SK-N-SH (cell line): ENCODE measurements at regions not wholly inside any gene's neighbourhood (a gene's known extent, or its start where the extent isn't known, plus 50 kb on each side); places are given as distances from the start of the nearest gene placed in this dataset.
A peak's percentile ranks its signal among the peaks of the same experiment; 100 is the strongest.

ENCODE experiments used
- CTCF ChIA-PET: fragments of 300-600, 350-600 bp; formaldehyde crosslinking; extraction: SDS; loops from one replicate; lab custom pipeline; 2021; lab: Yijun Ruan, JAX
- POLR2A ChIA-PET: fragments of 350-600 bp; sonication (Branson Sonifier 250); formaldehyde crosslinking; extraction: SDS; loops from one replicate; lab custom pipeline; 2020; ENCODE audit warnings: antibody characterized with exemption, inconsistent platforms; lab: Yijun Ruan, JAX
- DNase-seq: peaks from one replicate; pipeline ENCODE4 v3.0.0; 2012
- H2AFZ ChIP-seq: fragments of 200-600 bp; sonication (generic); 2 replicates; pipeline ENCODE4 v1.8.1; 2016; ENCODE audit warnings: antibody characterized with exemption, mild to moderate bottlenecking, low read depth
- H3F3A ChIP-seq: fragments of 200-600 bp; sonication (generic); replicated peaks from 2 replicates; pipeline ENCODE3; 2016; ENCODE audit warnings: antibody characterized with exemption, mild to moderate bottlenecking; ENCODE audit not compliant: insufficient read depth
- H3K27ac ChIP-seq, 2 experiments: fragments of 200-500 bp in 1 of 2; fragments of 200-600 bp in 1 of 2; sonication (Bioruptor generic) in 1 of 2; sonication (generic), shearing (Covaris generic) in 1 of 2; 2 replicates each; pipeline versions ENCODE4 v1.5.1 to v1.6.1; 2014 to 2016; ENCODE audit warnings: low read depth in 2 of 2, inconsistent platforms in 1 of 2, low read length in 1 of 2, mild to moderate bottlenecking in 1 of 2, mixed read lengths in 1 of 2
- H3K27me3 ChIP-seq: fragments of 200-600 bp; sonication (generic), shearing (Covaris generic); 2 replicates; pipeline ENCODE4 v1.6.1; 2016; ENCODE audit warnings: mixed run types; ENCODE audit not compliant: insufficient read depth
- H3K36me3 ChIP-seq, 2 experiments: fragments of 200-500 bp in 1 of 2; fragments of 200-600 bp in 1 of 2; sonication (Bioruptor generic) in 1 of 2; sonication (generic) in 1 of 2; replicated peaks in 1 of 2; 2 replicates each; pipeline versions ENCODE3 to v1.5.1; 2014 to 2016; ENCODE audit warnings: low read length in 1 of 2, mild to moderate bottlenecking in 1 of 2; ENCODE audit not compliant: insufficient read depth in 2 of 2, control insufficient read depth in 1 of 2
- H3K4me1 ChIP-seq, 2 experiments: fragments of 200-500 bp in 1 of 2; fragments of 200-600 bp in 1 of 2; sonication (Bioruptor generic) in 1 of 2; sonication (generic), shearing (Covaris generic) in 1 of 2; 2 replicates each; pipeline versions ENCODE4 v1.5.1 to v1.6.1; 2014 to 2016; ENCODE audit warnings: low read depth in 1 of 2, low read length in 1 of 2, mixed run types in 1 of 2; ENCODE audit not compliant: insufficient read depth in 2 of 2, control insufficient read depth in 1 of 2
- H3K4me2 ChIP-seq: fragments of 200-600 bp; sonication (generic), shearing (Covaris generic); 2 replicates; pipeline ENCODE4 v1.6.1; 2017; ENCODE audit warnings: mixed run types
- H3K4me3 ChIP-seq, 2 experiments: fragments of 200-500 bp in 1 of 2; fragments of 200-600 bp in 1 of 2; sonication (Bioruptor generic) in 1 of 2; sonication (generic), shearing (Covaris generic) in 1 of 2; 2 replicates each; pipeline versions ENCODE4 v1.5.1 to v1.8.1; 2014 to 2016; ENCODE audit warnings: low read depth in 2 of 2, inconsistent platforms in 1 of 2, low read length in 1 of 2, mild to moderate bottlenecking in 1 of 2, mixed read lengths in 1 of 2, moderate library complexity in 1 of 2
- H3K79me2 ChIP-seq: fragments of 200-600 bp; sonication (generic); 2 replicates; pipeline ENCODE4 v1.8.1; 2017; ENCODE audit warnings: mild to moderate bottlenecking; ENCODE audit not compliant: insufficient read depth
- H3K9ac ChIP-seq: fragments of 200-600 bp; sonication (generic); 2 replicates; pipeline ENCODE4 v1.6.1; 2017; ENCODE audit warnings: mixed run types
- H3K9me2 ChIP-seq: fragments of 200-600 bp; sonication (generic); 2 replicates; pipeline ENCODE4 v1.6.1; 2017; ENCODE audit warnings: mixed run types
- H3K9me3 ChIP-seq: fragments of 200-600 bp; sonication (generic); 2 replicates; pipeline ENCODE4 v1.6.1; 2017; ENCODE audit warnings: mixed run types, mild to moderate bottlenecking, moderate library complexity
- H4K20me1 ChIP-seq: fragments of 200-600 bp; sonication (generic); 2 replicates; pipeline ENCODE4 v1.6.1; 2017; ENCODE audit warnings: mild to moderate bottlenecking, mixed run types; ENCODE audit not compliant: insufficient read depth
- CTCF ChIP-seq: fragments of 200-600 bp; sonication (generic); IDR thresholded peaks from 2 replicates; pipeline ENCODE4 v1.6.1; 2017; ENCODE audit warnings: antibody characterized with exemption, mild to moderate bottlenecking, moderate library complexity
- EP300 ChIP-seq, 2 experiments: IDR thresholded peaks; 2 replicates each; pipeline versions ENCODE4 v1.4.0 to v1.6.1; 2012; ENCODE audit warnings: borderline replicate concordance in 1 of 2, low read depth in 1 of 2, low read length in 1 of 2
- EZH2phosphoT487 ChIP-seq: fragments of 200-600 bp; sonication (generic); IDR thresholded peaks from 2 replicates; pipeline ENCODE4 v1.6.1; 2017; ENCODE audit warnings: low read depth, mixed run types, mild to moderate bottlenecking, antibody characterized with exemption, moderate library complexity, borderline replicate concordance
- FOSL2 ChIP-seq: IDR thresholded peaks from 2 replicates; pipeline ENCODE4 v1.4.0; 2012; ENCODE audit warnings: low read depth, mild to moderate bottlenecking, moderate library complexity, borderline replicate concordance
- FOXM1 ChIP-seq: IDR thresholded peaks from 2 replicates; pipeline ENCODE4 v1.4.0; 2012; ENCODE audit warnings: low read depth, mild to moderate bottlenecking
- JUND ChIP-seq: IDR thresholded peaks from 2 replicates; pipeline ENCODE4 v1.4.0; 2012
- MEF2A ChIP-seq: IDR thresholded peaks from 2 replicates; pipeline ENCODE4 v1.4.0; 2012; ENCODE audit warnings: low read depth, borderline replicate concordance
- NFIC ChIP-seq: IDR thresholded peaks from 2 replicates; pipeline ENCODE4 v1.4.0; 2012; ENCODE audit warnings: borderline replicate concordance
- NRF1 ChIP-seq: IDR thresholded peaks from 2 replicates; pipeline ENCODE4 v1.6.1; 2012; ENCODE audit warnings: low read depth, mild to moderate bottlenecking, low read length
- POLR2AphosphoS5 ChIP-seq: IDR thresholded peaks from 2 replicates; pipeline ENCODE4 v1.6.1; 2012; ENCODE audit warnings: low read depth, low read length
- RAD21 ChIP-seq: IDR thresholded peaks from 2 replicates; pipeline ENCODE4 v1.6.1; 2012; ENCODE audit warnings: mild to moderate bottlenecking, low read length
- RXRA ChIP-seq: IDR thresholded peaks from 2 replicates; pipeline ENCODE4 v1.4.0; 2012; ENCODE audit warnings: low read depth, mild to moderate bottlenecking, borderline replicate concordance
- SMC3 ChIP-seq: IDR thresholded peaks from 2 replicates; pipeline ENCODE4 v1.6.1; 2012; ENCODE audit warnings: low read depth, low read length, improper control_type of control experiment
- TAF1 ChIP-seq: IDR thresholded peaks from 2 replicates; pipeline ENCODE4 v1.6.1; 2012; ENCODE audit warnings: low read depth, mild to moderate bottlenecking, low read length, moderate library complexity, borderline replicate concordance
- TCF12 ChIP-seq: IDR thresholded peaks from 2 replicates; pipeline ENCODE4 v1.4.0; 2012
- TEAD4 ChIP-seq: IDR thresholded peaks from 2 replicates; pipeline ENCODE4 v1.4.0; 2012; ENCODE audit warnings: mild to moderate bottlenecking, borderline replicate concordance; ENCODE audit not compliant: insufficient read depth
- USF1 ChIP-seq: IDR thresholded peaks from 2 replicates; pipeline ENCODE4 v1.4.0; 2012; ENCODE audit warnings: low read depth, borderline replicate concordance
- WGBS: methylation state at CpG from one replicate; pipeline ENCODE4 v1.1.6; 2017; ENCODE audit warnings: low lambda C conversion rate; 5-methylcytosine and 5-hydroxymethylcytosine counted together

GRCh38 chr5:173778152-173778782 is 109.9 kb upstream of the CPEB4 start (continued):
- TF ChIP-seq MEF2A (no peak), NFIC (no peak)

DNA sequence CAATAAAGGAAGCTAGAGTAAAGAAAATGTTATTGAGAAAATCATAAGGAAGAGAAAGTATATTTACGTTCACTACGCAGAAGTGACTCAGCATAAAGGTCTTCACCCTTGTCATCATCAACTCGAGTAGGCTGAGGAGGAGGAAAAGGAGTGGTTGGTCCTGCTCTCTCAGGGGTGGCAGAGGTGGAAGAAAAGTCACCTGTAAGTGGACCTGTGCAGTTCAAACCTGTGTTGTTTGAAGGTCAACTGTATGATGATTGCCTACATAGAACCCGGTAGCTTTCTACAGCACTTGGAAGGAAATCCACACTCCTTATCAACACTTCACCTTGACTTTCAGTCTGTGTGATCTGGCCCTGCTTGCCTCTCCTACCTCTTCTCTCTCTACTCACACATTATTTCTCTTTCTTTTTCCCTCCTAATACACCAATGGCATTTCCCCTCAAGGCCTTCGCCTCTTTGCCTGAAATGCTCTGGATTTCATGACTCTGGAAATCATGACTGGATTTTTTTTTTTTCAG is 109.3 kb upstream of the CPEB4 start:
- Histone ChIP-seq H3K4me1 (peaks cover 6 to 40% of the 10 kb centered on the region in 2 experiments; a peak in 3 of 4 replicates), H2AFZ (no peak overlapping the region), H3K36me3 (no peaks in the 10 kb centered on the region), H4K20me1 (no peaks in the 10 kb centered on the region), H3F3A (no peaks in the 10 kb centered on the region), H3K79me2 (no peaks in the 10 kb centered on the region), H3K9me3 (no peaks in the 10 kb centered on the region), H3K9me2 (no peaks in the 10 kb centered on the region), H3K9ac (no peak overlapping the region), H3K4me3 (no peak overlapping the region), H3K27ac (no peak overlapping the region; a peak in 1 of 4 replicates), H3K27me3 (no peaks in the 10 kb centered on the region), H3K4me2 (no peak overlapping the region)
- POLR2A ChIA-PET, result interaction anchor here (0.6 to 1.7 kb wide), 2 partner anchors 25 to 50 kb away, joined by 3 read pairs; no protein-coding TSS in a partner anchor
- no peak for DNase-seq
- CTCF ChIA-PET, result no interaction called here
- TF ChIP-seq CTCF (no peak), TCF12 (no peak), MEF2A (no peak)
- WGBS, result 83% methylated on average over 5 of the region's 5 CpGs

- no peaks in the 10 kb centered on the region for H3K36me3 ChIP-seq
- no peaks in the 10 kb centered on the region for H3K9me3 ChIP-seq
- 92% methylated on average over 9 of the region's 9 CpGs for WGBS
- H3K27ac ChIP-seq, result peak overlapping the region in 1 of 2 experiments; percentile 85; a peak in 2 of 4 replicates
- peaks cover 6 to 29% of the 10 kb centered on the region in 2 experiments; a peak in 3 of 4 replicates for H3K4me1 ChIP-seq
- H3K27me3 ChIP-seq, result no peaks in the 10 kb centered on the region
- H3K9ac ChIP-seq, result no peak overlapping the region
- H2AFZ ChIP-seq, result no peak overlapping the region
- no peak for DNase-seq
- H4K20me1 ChIP-seq, result no peaks in the 10 kb centered on the region
- no peak overlapping the region for H3K4me2 ChIP-seq
- no peaks in the 10 kb centered on the region for H3K9me2 ChIP-seq
- H3K4me3 ChIP-seq, result no peak overlapping the region
- ChIA-PET CTCF (interaction anchor here (1.0 to 1.2 kb wide), 4 partner anchors 18 to 537 kb away, joined by 3 read pairs; no protein-coding TSS in a partner anchor), POLR2A (interaction anchor here (0.7 to 1.7 kb wide), 3 partner anchors 10 to 110 kb away, joined by 3 to 4 read pairs (median 3); no protein-coding TSS in a partner anchor)
- no peak for TF ChIP-seq TAF1
- TF ChIP-seq RAD21, result no peak
- no peak for TF ChIP-seq EP300 (IDR thresholded peaks at IDR 0.05; ENCODE audit: borderline replicate concordance in 1 of 2, low read depth in 1 of 2, low read length in 1 of 2)
- no peak for TF ChIP-seq JUND
- no peak for TF ChIP-seq NRF1
- TF ChIP-seq POLR2AphosphoS5, result no peak
- TF ChIP-seq FOSL2, result no peak
- TF ChIP-seq NFIC, result no peak
- TF ChIP-seq FOXM1, result no peak
- no peak for TF ChIP-seq SMC3
- no peak for TF ChIP-seq RXRA
- no peak for TF ChIP-seq MEF2A
- no peak for TF ChIP-seq TEAD4
- no peak for TF ChIP-seq USF1
- TF ChIP-seq EZH2phosphoT487, result no peak
- no peaks in the 10 kb centered on the region for H3K79me2 ChIP-seq
- no peaks in the 10 kb centered on the region for H3F3A ChIP-seq
Measured at GRCh38 chr5:173780235-173781234, 107.6 kb upstream of the CPEB4 start.
